ENCODE measurements at regions not wholly inside any gene's neighbourhood (a gene's known extent, or its start where the extent isn't known, plus 50 kb on each side); places are given as distances from the start of the nearest gene placed in this dataset.

- no peak for TF ChIP-seq CTCF (IDR thresholded peaks at IDR 0.05)
- TF ChIP-seq POLR2A (IDR thresholded peaks at IDR 0.05) = no peak
These were observed 244.5 kb upstream of the NMUR2 start for GRCh38 chr5:152649609-152650008.

Data from right lobe of liver (tissue), 4 donors.